Putamen (tissue), 1 donor: ENCODE measurements at regions not wholly inside any gene's neighbourhood (a gene's known extent, or its start where the extent isn't known, plus 50 kb on each side); places are given as distances from the start of the nearest gene placed in this dataset.

Source experiments
- DNase-seq: peaks from one replicate; pipeline ENCODE4 v3.0.0-alpha.2; 2016; ENCODE audit warnings: low spot score

GRCh38 chr4:133869486-133869885, 332.1 kb downstream of the PABPC4L start:
- DNase-seq: no peak

DNA sequence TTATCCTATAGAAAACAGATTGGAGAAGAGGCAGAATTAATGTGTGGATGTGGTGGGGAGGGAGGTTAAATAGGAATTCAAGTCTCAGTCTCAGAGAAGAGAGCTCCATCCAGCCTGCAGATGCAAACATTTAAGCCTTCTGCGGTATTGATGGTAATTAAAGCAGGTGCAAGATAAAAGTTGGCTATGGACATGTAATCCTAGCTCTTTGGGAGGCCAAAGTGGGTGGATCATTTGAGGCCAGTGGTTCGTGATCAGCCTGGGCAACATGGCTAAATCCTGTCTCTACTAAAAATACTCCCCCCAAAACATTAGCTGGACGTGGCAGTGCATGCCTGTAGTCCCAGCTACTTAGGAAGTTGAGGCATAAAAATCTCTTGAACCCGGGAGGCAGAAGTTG, 332.7 kb downstream of the PABPC4L start:
- DNase-seq: no peak

DNA sequence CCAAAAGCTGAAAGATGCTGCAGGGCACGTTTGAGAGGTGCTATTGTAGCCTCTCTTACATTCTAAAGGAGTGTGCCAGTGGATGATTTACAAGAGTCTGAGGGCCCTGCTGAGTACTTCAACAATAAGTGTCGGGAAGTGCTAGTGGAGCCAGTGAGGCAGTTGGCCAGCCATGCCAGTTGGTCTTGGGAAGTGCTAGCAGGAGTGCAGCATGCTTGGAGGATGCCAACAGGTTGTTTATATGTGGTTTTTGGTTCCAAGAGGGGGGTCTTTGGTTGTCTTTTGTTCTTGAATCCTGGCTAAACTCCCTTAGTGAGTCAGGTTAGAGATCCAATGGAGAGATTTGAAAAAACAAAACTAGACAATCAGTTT, 335.3 kb downstream of the PABPC4L start:
- no peak for DNase-seq

- DNase-seq: no peak
Measured at GRCh38 chr4:133865612-133866327, 335.8 kb downstream of the PABPC4L start.

DNA sequence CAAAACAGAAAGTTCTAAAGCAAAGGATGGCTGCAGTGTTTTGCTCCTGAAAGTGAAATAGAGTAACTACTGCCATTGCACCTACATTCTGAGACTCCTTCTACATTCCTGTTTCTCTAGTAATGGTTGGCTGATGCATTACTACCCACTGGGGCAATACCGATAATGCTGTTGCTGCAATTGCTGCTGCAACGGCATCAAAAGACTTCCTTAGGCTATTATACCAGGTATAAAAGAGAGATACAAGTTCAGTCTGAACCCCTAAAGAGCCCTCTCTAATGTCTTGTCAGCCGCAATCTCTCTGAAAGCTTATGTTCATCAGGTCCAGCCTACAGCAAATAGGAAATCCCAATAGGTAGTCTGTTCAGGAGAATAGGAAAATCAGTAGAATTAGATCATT, 338.4 kb downstream of the PABPC4L start:
- no peak for DNase-seq

GRCh38 chr4:133856731-133857355, 344.7 kb downstream of the PABPC4L start:
- no peak for DNase-seq

DNA sequence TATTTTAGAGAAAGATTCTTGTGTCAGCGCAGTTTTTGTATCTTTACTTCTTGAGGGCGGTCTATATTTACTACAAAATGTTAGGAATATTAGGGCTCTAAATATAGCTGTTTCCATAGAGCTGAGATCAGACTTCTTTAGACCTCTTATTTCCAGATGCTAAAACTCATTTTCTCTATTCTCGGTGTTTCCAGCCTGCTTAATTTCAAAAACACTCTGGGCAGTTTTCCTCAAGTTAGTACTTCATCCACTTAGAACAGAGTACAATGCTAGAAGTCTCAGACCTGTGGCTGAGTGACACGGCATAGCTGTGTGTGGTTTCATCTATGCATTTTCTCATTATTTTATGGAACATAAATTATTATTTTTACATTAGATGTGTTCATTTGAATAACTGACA, 346.6 kb downstream of the PABPC4L start:
- DNase-seq: no peak

DNA sequence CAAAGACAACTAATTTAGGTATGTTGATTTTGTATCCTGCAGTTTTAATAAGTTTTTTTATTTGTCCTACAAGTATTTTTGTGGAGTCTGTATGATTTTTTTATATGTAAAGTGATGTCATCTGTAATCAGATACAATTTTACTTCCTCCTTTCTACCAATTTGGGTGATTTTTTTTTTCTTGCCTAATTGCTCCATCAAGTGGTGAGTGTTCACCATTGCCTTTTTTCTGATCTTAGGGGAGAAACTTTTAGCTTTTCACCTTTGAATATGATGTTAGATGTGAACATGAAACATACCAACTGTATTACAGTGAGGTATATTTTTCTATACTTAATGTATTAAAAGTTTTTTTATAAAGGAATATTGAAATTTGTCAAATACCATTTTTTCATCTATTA, 362.3 kb downstream of the PABPC4L start:
- no peak for DNase-seq

DNA sequence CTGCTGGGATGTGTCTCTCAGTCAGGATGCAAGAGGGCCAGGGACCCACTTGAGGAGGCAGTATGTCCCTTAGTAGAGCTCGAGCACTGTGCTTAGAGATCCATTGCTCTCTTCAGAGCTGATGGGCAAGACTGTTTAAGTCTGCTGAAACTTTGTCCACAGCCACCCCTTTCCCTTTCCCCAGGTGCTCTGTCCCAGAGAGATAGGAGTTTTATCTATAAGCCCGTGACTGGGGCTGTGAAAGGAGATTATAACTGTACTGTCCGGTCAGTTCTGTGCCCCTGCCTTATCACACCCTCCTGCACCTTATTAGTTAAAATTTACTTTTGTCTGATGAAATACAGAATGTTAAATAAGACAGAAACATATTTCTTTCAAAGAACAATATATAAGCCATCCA, 378.4 kb downstream of the PABPC4L start:
- DNase-seq: no peak

DNA sequence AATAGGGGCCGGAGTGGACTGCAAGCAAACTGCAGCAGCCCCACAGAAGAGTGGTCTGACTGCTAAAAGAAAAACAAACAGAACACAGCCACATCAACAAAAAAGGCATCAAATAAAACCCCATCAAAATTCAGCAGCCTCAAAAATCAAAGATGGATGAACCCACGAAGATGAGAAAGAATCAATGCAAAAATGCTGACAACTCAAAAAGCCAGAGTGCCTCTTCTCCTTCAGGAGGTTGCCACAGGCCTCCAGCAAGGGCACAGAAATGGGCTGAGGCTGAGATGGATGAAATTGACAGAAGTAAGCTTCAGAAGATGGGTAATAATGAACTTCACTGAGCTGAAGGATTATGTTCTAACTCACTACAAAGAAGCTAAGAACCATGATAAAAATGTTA, 388.6 kb downstream of the PABPC4L start:
- no peak for DNase-seq

DNA sequence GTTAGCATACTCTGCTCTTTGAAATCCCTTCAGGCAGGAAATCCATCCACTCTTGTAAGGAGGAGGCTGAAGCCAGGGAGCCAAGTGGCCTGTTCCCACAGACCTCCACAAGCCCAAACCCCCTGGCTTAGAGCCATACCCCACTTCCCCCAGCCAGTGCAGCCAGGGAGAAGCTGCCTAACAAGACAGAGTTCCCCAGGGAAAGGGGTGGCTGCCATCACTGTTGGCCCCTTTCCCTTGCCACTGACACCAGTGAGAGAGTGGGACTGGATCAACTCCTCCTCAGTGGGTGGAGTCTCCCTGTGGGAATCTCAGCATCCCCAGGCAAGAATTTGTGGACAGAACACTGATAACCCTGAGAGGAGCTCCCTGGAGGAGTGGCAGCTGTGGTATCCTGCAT, 389.4 kb downstream of the PABPC4L start:
- no peak for DNase-seq

- no peak for DNase-seq
Measured at GRCh38 chr4:133808151-133808550, 393.4 kb downstream of the PABPC4L start.

GRCh38 chr4:133803341-133803740, 398.2 kb downstream of the PABPC4L start:
- DNase-seq: no peak

DNA sequence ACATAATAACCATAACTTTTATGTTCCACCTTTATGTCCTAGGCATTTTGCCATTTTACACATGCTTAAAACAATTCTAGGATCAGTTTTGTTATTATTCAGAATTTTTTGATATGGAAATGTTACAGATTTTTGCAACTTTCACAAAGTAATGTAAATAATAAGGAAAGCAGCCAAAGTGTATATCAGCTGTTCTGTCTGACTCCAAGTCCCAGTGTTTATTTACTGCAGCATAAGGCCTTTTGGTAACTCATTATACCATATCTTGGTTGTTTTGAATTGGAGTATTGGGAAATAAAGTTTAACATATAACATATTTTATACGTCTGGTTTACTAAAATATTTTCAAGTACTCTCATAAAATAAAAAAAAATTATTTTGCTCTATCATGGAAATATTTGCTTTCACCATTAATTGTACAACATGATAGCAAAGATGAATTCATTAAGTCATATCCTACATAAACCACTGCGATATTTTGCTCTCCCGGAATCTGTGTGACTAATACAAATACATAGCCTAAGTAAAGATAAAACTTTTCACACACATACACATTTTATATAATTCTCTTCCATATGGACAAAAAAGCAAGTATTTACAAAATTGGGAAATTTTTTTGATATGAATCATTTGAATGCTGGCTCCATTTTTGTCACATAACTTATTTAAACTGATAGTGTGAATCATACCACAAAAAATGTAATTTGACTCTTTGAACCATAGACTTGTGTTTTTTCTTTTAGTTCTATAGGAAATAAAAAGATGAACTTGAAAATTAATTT, 399.0 kb downstream of the PABPC4L start:
- DNase-seq: no peak

- no peak for DNase-seq
Measured at GRCh38 chr4:133801883-133802282, 399.7 kb downstream of the PABPC4L start.

- DNase-seq: no peak
Measured at GRCh38 chr4:133800966-133801365, 400.6 kb downstream of the PABPC4L start.

DNA sequence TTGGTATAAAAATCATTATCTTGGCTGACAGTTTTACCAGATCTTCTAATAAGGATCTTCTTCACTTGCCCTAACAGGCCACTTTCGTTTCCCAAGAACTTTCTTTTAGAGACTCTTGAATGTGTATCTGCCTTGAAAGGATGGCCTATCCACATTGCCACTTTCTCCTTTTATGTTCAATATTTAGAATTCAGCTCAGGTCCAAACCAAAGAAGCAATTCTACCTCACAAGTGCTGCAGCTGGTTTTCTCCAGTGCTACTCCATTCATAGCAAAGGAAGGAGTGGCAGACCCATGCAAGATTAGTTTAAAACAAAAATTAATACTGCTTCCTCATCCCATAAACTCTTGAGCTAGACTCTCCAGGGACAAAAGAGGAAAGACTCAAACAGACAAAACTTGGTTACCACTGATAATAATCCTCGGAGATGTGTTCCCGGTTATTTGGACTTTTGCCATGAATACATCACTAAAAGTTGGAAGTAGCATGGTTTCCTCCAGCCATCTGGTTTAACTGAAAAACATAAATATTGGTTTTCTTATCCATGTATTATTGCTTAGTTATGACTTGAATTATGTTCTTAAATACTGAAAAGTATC, 401.8 kb downstream of the PABPC4L start:
- DNase-seq: no peak

DNA sequence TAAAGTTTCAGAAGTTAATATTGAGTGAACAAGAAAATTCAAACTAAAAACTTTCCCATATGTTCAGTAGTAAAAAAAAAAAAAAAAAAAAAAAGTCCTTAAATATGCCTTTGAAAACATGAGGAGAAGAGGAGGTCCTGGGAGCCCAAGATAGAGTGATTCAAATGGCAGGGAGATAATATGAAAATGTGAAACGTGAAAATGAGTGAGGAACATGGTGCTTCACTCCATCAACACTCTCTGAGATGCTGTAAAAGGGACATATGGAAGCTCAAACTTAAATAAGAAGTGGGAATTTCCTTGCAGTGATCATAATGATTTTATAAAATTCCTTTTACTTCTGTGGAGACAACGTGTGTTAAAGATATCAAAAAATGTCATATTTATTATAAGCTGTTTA, 423.9 kb downstream of the PABPC4L start:
- DNase-seq: no peak

GRCh38 chr4:133776961-133777360, 424.6 kb downstream of the PABPC4L start:
- DNase-seq: no peak

- DNase-seq: no peak
Measured at GRCh38 chr4:133776503-133776902, 425.1 kb downstream of the PABPC4L start.

GRCh38 chr4:133775881-133776280, 425.7 kb downstream of the PABPC4L start:
- DNase-seq: no peak

GRCh38 chr4:133775469-133775868, 426.1 kb downstream of the PABPC4L start:
- no peak for DNase-seq

GRCh38 chr4:133759428-133759827, 442.2 kb downstream of the PABPC4L start:
- no peak for DNase-seq
